ENCODE measurements at regions not wholly inside any gene's neighbourhood (a gene's known extent, or its start where the extent isn't known, plus 50 kb on each side); places are given as distances from the start of the nearest gene placed in this dataset.
"Not testable (repeated sequence)": the region's sequence is repeated elsewhere in the genome, so short reads cannot be mapped to it uniquely, and the experiment has no call there.

DNA sequence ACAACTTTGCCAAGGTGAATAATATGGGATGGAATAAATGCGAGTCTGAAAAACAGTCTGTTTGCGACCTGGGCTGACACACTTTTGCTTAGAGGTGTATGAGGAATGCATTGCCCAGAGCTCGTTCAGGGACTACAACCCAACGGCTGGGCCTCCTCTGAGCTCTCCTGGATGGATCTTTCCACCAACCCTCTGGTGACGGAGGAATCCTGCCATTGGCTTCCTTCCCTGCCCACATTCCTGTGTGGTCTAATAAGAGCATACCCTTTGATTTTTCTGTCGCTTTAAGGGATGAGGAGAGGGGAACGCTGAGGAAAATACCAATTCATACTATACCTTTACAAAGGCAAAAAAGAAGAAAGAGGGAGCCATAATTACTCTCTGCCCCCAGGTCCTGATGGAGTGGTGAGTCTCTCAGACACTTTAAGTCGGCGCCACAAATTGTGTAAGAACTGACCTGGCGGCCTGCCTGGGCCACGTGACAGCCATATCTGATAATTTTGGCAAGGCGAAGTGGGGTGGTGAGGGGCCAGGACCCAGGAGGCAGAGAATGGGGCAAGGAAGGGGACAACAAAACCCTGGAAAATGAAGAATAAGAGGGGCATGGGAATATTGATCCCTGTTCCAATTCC, 265.2 kb upstream of the MSX2 start:
- DNase-seq, result no peak
- no peak for TF ChIP-seq GATA1 (IDR thresholded peaks at IDR 0.05; ENCODE audit: low read depth, low read length)
- no peak for TF ChIP-seq POLR2A (IDR thresholded peaks at IDR 0.05; ENCODE audit: low read length)

DNA sequence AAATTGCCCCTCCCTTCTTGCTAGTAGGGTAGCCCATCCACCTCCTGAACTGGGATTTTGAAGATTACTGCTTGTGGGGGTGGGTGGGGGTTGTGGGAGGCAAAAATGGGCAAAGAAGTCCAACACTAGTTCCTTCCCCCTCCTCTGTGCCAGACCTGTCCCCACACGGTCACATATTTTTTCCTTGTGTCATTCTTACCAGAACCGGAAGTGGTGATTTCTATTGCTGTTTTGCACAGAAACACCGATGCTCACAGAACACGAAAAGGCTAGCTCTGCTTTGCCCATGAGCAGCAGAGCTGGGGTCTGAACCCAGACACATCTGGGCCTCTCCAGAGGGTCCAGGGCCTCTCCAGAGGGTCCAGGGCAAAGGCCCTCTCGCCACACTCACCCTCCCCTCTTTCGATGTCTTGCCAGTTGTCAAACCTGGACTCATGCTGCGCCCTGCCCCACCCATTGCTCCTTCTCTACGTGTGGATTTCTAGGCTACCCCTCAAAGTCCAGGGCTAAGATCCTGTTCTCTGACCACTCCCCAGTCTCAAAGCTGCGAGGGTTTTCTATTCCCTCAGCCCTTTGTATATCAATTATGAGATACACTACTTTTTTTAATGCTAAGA, 264.4 kb upstream of the MSX2 start:
- TF ChIP-seq GATA1 (IDR thresholded peaks at IDR 0.05; ENCODE audit: low read depth, low read length) (no peak), POLR2A (IDR thresholded peaks at IDR 0.05; ENCODE audit: low read length) (no peak)
- DNase-seq, result no peak

GRCh38 chr5:174462129-174462528, 262.3 kb upstream of the MSX2 start:
- TF ChIP-seq POLR2A (IDR thresholded peaks at IDR 0.05; ENCODE audit: low read length), result no peak
- no peak for TF ChIP-seq GATA1 (IDR thresholded peaks at IDR 0.05; ENCODE audit: low read depth, low read length)
- no peak for DNase-seq

DNA sequence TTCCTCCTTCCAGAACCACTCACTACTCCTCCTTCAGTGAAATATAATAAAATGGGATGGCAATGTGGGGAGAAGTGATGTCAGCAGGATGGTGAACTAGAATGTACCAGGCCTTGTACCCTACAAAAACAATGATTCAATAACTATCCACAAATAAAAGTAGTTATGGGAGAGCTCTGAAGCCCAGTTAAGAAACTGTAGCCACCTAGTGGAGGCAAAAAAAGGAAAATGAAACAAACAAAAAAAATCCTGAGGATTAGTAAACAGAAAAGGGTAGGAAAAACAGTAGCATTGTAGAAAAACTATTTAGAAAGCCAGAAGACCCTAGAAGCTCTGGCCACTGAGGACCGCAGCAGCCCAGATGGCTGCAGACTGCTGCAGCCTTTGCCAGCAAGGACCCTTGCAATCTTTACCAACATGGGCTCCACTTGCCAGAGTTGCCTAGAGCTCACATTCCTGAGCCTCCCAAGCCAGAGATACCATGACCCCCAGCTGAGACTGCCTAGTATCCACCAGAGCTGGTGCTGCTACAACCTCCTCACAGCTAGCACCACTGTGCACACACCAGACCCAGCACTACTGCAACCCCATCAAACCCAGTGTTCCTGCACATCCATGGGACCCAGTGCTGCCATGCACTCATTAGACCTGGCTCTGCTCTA, 259.7 kb upstream of the MSX2 start:
- TF ChIP-seq POLR2A (IDR thresholded peaks at IDR 0.05; ENCODE audit: low read length) (no peak), GATA1 (IDR thresholded peaks at IDR 0.05; ENCODE audit: low read depth, low read length) (no peak)

DNA sequence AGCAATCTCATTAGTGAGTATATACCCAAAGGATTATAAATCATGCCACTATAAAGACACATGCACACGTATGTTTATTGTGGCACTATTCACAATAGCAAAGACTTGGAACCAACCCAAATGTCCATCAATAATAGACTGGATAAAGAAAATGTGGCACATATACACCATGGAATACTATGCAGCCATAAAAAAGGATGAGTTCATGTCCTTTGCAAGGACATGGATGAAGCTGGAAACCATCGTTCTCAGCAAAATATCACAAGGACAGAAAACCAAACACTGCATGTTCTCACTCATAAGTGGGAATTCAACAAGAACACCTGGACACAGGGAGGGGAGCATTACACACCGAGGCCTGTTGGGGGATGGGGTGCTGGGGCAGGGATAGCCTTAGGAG, 252.9 kb upstream of the MSX2 start:
- DNase-seq, result not testable (repeated sequence)

More for the DNA sequence above, 259.7 kb upstream of the MSX2 start:
- no peak for DNase-seq

DNA sequence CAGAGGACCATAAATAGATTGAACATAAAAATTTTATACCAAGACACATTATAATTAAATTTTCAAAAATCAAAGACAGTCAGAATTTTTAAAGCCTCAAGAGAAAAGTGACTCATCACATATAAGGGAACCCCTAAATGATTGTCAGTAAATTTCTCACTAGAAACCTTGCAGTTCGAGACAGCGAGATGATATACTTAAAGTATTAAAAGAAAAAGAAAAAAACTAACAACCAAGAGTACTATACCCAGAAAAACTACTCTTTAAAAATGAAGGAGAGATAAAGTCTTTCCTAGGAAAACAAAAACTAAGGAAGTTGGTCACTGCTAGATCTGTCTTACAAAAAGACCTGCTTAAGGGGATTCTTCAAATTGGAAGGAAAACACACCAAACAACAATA, 251.4 kb upstream of the MSX2 start:
- no peak for DNase-seq
- TF ChIP-seq GATA1 (IDR thresholded peaks at IDR 0.05; ENCODE audit: low read depth, low read length), result no peak
- TF ChIP-seq POLR2A (IDR thresholded peaks at IDR 0.05; ENCODE audit: low read length), result no peak

GRCh38 chr5:174476001-174476400, 248.4 kb upstream of the MSX2 start:
- not testable (repeated sequence) for DNase-seq

GRCh38 chr5:174479325-174479724, 245.1 kb upstream of the MSX2 start:
- DNase-seq, result no peak
- TF ChIP-seq GATA1 (IDR thresholded peaks at IDR 0.05; ENCODE audit: low read depth, low read length), result no peak
- TF ChIP-seq POLR2A (IDR thresholded peaks at IDR 0.05; ENCODE audit: low read length), result no peak

- no peak for DNase-seq
- TF ChIP-seq GATA1 (IDR thresholded peaks at IDR 0.05; ENCODE audit: low read depth, low read length) (no peak), POLR2A (IDR thresholded peaks at IDR 0.05; ENCODE audit: low read length) (no peak)
Measured at GRCh38 chr5:174481737-174482136, 242.6 kb upstream of the MSX2 start.

DNA sequence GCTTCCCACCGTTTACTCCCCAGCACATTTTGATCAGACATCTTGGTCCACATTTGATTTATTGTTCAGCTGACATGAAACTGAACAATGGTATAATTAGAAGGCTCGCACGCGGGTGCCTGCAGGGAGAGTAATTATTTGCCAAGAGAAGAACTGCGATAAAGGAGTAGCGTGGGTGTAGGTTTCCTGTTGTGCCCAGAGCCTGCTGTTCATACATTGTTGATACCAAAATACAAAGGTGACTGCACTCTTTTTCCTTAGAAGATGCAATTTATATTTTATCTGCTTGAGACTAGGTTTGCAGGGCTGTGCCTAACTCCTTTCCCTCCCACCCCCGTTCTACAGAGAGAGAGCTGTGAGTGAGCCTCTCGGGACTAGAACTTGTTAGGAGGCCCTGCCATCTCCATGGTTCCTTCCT, 241.8 kb upstream of the MSX2 start:
- no peak for DNase-seq

GRCh38 chr5:174483411-174483810, 241.0 kb upstream of the MSX2 start:
- TF ChIP-seq POLR2A (IDR thresholded peaks at IDR 0.05; ENCODE audit: low read length) (no peak), GATA1 (IDR thresholded peaks at IDR 0.05; ENCODE audit: low read depth, low read length) (no peak)
- DNase-seq, result no peak

More for the DNA sequence above, 241.8 kb upstream of the MSX2 start:
- no peak for TF ChIP-seq GATA1 (IDR thresholded peaks at IDR 0.05; ENCODE audit: low read depth, low read length)

GRCh38 chr5:174489215-174489614, 235.2 kb upstream of the MSX2 start:
- TF ChIP-seq POLR2A (IDR thresholded peaks at IDR 0.05; ENCODE audit: low read length) (no peak), GATA1 (IDR thresholded peaks at IDR 0.05; ENCODE audit: low read depth, low read length) (no peak)
- DNase-seq, result no peak

GRCh38 chr5:174489920-174490597, 234.3 kb upstream of the MSX2 start:
- TF ChIP-seq POLR2A (IDR thresholded peaks at IDR 0.05; ENCODE audit: low read length) (no peak), GATA1 (IDR thresholded peaks at IDR 0.05; ENCODE audit: low read depth, low read length) (no peak)
- DNase-seq, result no peak

GRCh38 chr5:174490728-174491127, 233.7 kb upstream of the MSX2 start:
- DNase-seq, result no peak
- no peak for TF ChIP-seq POLR2A (IDR thresholded peaks at IDR 0.05; ENCODE audit: low read length)
- TF ChIP-seq GATA1 (IDR thresholded peaks at IDR 0.05; ENCODE audit: low read depth, low read length), result no peak

DNA sequence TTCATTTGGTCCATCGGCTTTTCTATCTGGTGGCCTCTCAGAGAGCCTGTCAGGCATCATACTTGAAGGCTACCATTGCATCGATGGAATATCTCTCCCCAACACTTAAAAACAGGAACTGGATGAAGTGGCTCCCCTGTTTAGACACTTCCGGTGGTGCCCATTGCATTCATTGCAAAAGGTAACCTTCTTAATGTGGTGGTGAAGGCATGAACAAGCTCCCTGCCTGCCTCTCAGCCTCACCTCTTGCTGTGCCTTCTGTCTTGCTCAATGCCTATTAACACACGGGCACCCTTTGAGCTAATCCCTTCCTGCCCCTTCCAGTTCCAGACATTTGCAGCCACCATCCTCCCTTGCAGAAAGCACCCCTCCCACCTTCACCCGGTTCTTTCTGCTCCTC, 233.1 kb upstream of the MSX2 start:
- TF ChIP-seq GATA1 (IDR thresholded peaks at IDR 0.05; ENCODE audit: low read depth, low read length), result no peak
- TF ChIP-seq POLR2A (IDR thresholded peaks at IDR 0.05; ENCODE audit: low read length), result no peak
- DNase-seq, result no peak

All from erythroblast (primary cell).